Keratinocyte (primary cell): ENCODE measurements at regions not wholly inside any gene's neighbourhood (a gene's known extent, or its start where the extent isn't known, plus 50 kb on each side); places are given as distances from the start of the nearest gene placed in this dataset.

Experiments used
- DNase-seq: peaks from one replicate; pipeline ENCODE4 v3.0.0-alpha.2; 2011; ENCODE audit warnings: low read depth, missing footprints, low spot score
- FAIRE-seq: peaks from 2 replicates; lab custom pipeline; 2011; peaks lifted over from hg19 to GRCh38; lab: Jason Lieb, UNC
- H2AFZ ChIP-seq: 2 replicates; pipeline ENCODE4 v1.6.0; 2012; ENCODE audit warnings: low read length, control low read depth, inconsistent platforms; ENCODE audit not compliant: control insufficient read depth
- H3K27ac ChIP-seq: 2 replicates; pipeline ENCODE4 v1.5.1; 2011; ENCODE audit warnings: low read length; ENCODE audit not compliant: control insufficient read depth, insufficient read depth
- H3K27me3 ChIP-seq: 3 replicates; pipeline ENCODE4 v1.6.0; 2011; ENCODE audit warnings: low read length; ENCODE audit not compliant: control insufficient read depth, insufficient read depth; ENCODE audit errors: extremely low read depth
- H3K36me3 ChIP-seq, 2 experiments: 2 replicates in 1 of 2; 3 replicates in 1 of 2; pipeline ENCODE4 v1.5.1; 2011; ENCODE audit warnings: low read length in 2 of 2, mild to moderate bottlenecking in 1 of 2; ENCODE audit not compliant: control insufficient read depth in 2 of 2, insufficient read depth in 2 of 2; ENCODE audit errors: extremely low read depth in 1 of 2
- H3K4me1 ChIP-seq: 3 replicates; pipeline ENCODE4 v1.5.1; 2011; ENCODE audit warnings: low read length; ENCODE audit not compliant: control insufficient read depth, insufficient read depth; ENCODE audit errors: extremely low read depth
- H3K4me2 ChIP-seq: 3 replicates; pipeline ENCODE4 v1.6.0; 2011; ENCODE audit warnings: low read depth, low read length; ENCODE audit not compliant: control insufficient read depth, insufficient read depth; ENCODE audit errors: extremely low read depth
- H3K4me3 ChIP-seq, 3 experiments: fragments of 200-600 bp in 1 of 3; sonication (generic) in 1 of 3; 2 replicates in 2 of 3; 3 replicates in 1 of 3; pipeline ENCODE4 v1.5.1; 2011 to 2016; ENCODE audit warnings: low read length in 3 of 3, mild to moderate bottlenecking in 3 of 3, control low read depth in 2 of 3, inconsistent platforms in 1 of 3, low read depth in 1 of 3, mixed read lengths in 1 of 3, mixed run types in 1 of 3, moderate library complexity in 1 of 3; ENCODE audit not compliant: control insufficient read depth in 2 of 3, insufficient read depth in 2 of 3; ENCODE audit errors: extremely low read depth in 1 of 3
- H3K79me2 ChIP-seq: 2 replicates; pipeline ENCODE4 v1.6.0; 2012; ENCODE audit warnings: low read length; ENCODE audit not compliant: control insufficient read depth, insufficient read depth
- H3K9ac ChIP-seq: 3 replicates; pipeline ENCODE4 v1.6.0; 2011; ENCODE audit warnings: low read length; ENCODE audit not compliant: control insufficient read depth, insufficient read depth; ENCODE audit errors: extremely low read depth
- H3K9me1 ChIP-seq: 3 replicates; pipeline ENCODE4 v1.6.0; 2011; ENCODE audit warnings: low read length; ENCODE audit not compliant: control insufficient read depth, insufficient read depth; ENCODE audit errors: extremely low read depth
- H3K9me3 ChIP-seq: 2 replicates; pipeline ENCODE4 v1.5.1; 2012; ENCODE audit warnings: low read depth, low read length; ENCODE audit not compliant: control insufficient read depth
- H4K20me1 ChIP-seq: 3 replicates; pipeline ENCODE4 v1.6.0; 2011; ENCODE audit warnings: low read length; ENCODE audit not compliant: control insufficient read depth, insufficient read depth; ENCODE audit errors: extremely low read depth
- EZH2 ChIP-seq: IDR thresholded peaks from one replicate; pipeline ENCODE4 v1.6.1; 2012; ENCODE audit warnings: inconsistent platforms, mild to moderate bottlenecking, low read length, moderate library complexity
- dilution Hi-C: fragments of 300-500 bp; cut with MboI; formaldehyde crosslinking; loops from one replicate; pipeline ENCODE4 v1.7.0; 2020; ENCODE audit warnings: low sequenced_read_pairs; ENCODE audit not compliant: extremely low pct_ligation_motif_present
- TF ChIP-seq, protein P1 (sequence below), 3 experiments: IDR thresholded peaks in 1 of 3; conservative IDR thresholded peaks in 1 of 3; optimal IDR thresholded peaks in 1 of 3; 2 replicates in 2 of 3; 3 replicates in 1 of 3; pipeline versions ENCODE3 to v1.5.1; 2011; ENCODE audit warnings: low read length in 3 of 3, mild to moderate bottlenecking in 3 of 3, moderate library complexity in 2 of 3, control low read depth in 1 of 3, inconsistent platforms in 1 of 3; ENCODE audit not compliant: insufficient read depth in 2 of 3; ENCODE audit errors: extremely low read depth in 1 of 3

DNA sequence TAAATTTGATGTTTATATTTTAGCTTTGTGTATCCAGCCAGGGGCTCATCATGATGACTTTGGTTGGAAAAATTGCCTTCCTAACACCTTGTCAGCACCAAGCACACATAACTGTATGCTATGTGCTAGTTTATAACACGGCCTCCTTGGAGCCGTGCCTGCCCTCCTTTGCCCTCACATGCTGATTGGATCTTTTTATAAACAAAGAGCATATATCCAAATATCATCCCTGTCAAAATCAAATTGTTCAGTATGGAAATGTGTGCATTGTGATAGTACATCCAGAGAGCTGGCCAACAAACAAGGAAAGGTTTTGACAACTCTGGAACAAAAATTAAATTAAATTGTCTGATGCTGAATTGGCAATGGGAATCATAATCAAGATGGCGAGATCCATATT, 241.5 kb downstream of the DCDC2C start:
- Histone ChIP-seq H3K27ac (no peak overlapping the region), H3K79me2 (no peaks in the 10 kb centered on the region), H3K9me1 (no peaks in the 10 kb centered on the region), H3K4me1 (no peaks in the 10 kb centered on the region), H3K36me3 (no peaks in the 10 kb centered on the region), H3K4me3 (no peak overlapping the region), H3K9me3 (peaks cover 5% of the 10 kb centered on the region), H3K9ac (no peak overlapping the region), H4K20me1 (no peaks in the 10 kb centered on the region), H3K27me3 (no peaks in the 10 kb centered on the region), H2AFZ (no peak overlapping the region), H3K4me2 (no peak overlapping the region)
- FAIRE-seq (no peak), DNase-seq (no peak)
- dilution Hi-C loops = no loop called here
- TF ChIP-seq, protein P1, sequence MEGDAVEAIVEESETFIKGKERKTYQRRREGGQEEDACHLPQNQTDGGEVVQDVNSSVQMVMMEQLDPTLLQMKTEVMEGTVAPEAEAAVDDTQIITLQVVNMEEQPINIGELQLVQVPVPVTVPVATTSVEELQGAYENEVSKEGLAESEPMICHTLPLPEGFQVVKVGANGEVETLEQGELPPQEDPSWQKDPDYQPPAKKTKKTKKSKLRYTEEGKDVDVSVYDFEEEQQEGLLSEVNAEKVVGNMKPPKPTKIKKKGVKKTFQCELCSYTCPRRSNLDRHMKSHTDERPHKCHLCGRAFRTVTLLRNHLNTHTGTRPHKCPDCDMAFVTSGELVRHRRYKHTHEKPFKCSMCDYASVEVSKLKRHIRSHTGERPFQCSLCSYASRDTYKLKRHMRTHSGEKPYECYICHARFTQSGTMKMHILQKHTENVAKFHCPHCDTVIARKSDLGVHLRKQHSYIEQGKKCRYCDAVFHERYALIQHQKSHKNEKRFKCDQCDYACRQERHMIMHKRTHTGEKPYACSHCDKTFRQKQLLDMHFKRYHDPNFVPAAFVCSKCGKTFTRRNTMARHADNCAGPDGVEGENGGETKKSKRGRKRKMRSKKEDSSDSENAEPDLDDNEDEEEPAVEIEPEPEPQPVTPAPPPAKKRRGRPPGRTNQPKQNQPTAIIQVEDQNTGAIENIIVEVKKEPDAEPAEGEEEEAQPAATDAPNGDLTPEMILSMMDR (optimal IDR thresholded peaks at IDR 0.05 in 1 of 3, IDR thresholded peaks at IDR 0.05 in 1 of 3, conservative IDR thresholded peaks at IDR 0.05 in 1 of 3; ENCODE audit: extremely low read depth in 1 of 3, insufficient read depth in 2 of 3, low read length in 3 of 3) = no peak
- no peak for TF ChIP-seq EZH2

DNA sequence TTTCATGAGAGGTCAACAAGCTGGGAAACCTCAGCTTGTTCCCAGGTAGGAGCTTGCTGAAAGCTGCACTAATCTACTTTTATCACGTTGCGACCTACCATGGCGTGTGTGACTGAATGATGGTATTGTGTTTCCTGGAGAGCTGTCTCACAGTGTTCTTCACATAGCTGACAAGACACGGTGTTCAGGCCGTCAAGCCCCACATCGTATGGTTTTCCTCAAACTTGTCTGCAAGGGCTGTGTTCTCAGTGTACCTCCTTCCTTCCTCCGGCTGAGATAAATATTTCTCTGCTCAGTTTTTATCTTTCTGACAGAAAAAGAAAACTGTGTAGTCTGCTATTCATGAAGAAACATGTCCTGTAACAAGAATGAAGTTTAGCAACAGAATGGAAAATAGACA, 244.8 kb downstream of the DCDC2C start:
- dilution Hi-C loops = no loop called here

More for the DNA sequence above, 244.8 kb downstream of the DCDC2C start:
- FAIRE-seq = no peak
- Histone ChIP-seq H3K27me3 (no peaks in the 10 kb centered on the region), H3K4me3 (no peak overlapping the region), H3K9me3 (peaks cover 7% of the 10 kb centered on the region), H2AFZ (no peak overlapping the region), H3K27ac (no peak overlapping the region), H3K4me2 (no peak overlapping the region), H3K4me1 (no peaks in the 10 kb centered on the region), H3K9me1 (no peaks in the 10 kb centered on the region), H3K36me3 (no peaks in the 10 kb centered on the region), H4K20me1 (no peaks in the 10 kb centered on the region), H3K9ac (no peak overlapping the region), H3K79me2 (no peaks in the 10 kb centered on the region)
- TF ChIP-seq EZH2 = no peak
- TF ChIP-seq, protein P1 (optimal IDR thresholded peaks at IDR 0.05 in 1 of 3, IDR thresholded peaks at IDR 0.05 in 1 of 3, conservative IDR thresholded peaks at IDR 0.05 in 1 of 3; ENCODE audit: extremely low read depth in 1 of 3, insufficient read depth in 2 of 3, low read length in 3 of 3) = no peak
- DNase-seq = no peak
